GM19023 (cell line): ENCODE measurements at regions not wholly inside any gene's neighbourhood (a gene's known extent, or its start where the extent isn't known, plus 50 kb on each side); places are given as distances from the start of the nearest gene placed in this dataset.
"Not testable (repeated sequence)": the region's sequence is repeated elsewhere in the genome, so short reads cannot be mapped to it uniquely, and the experiment has no call there.

Experiments used
- ATAC-seq: cut with Tn5 transposase; IDR thresholded peaks from one replicate; pipeline ENCODE4 v1.9.1; 2021; ENCODE audit warnings: mild to moderate bottlenecking, moderate library complexity; ENCODE audit not compliant: unreplicated experiment

GRCh38 chr6:15816661-15817060 is 153.8 kb upstream of the DTNBP1 start:
- no peak for ATAC-seq

GRCh38 chr6:15813698-15814097 is 150.9 kb upstream of the DTNBP1 start:
- not testable (repeated sequence) for ATAC-seq

- no peak for ATAC-seq
Measured at GRCh38 chr6:15811107-15811506, 148.3 kb upstream of the DTNBP1 start.

- no peak for ATAC-seq
Measured at GRCh38 chr6:15810618-15811017, 147.8 kb upstream of the DTNBP1 start.

GRCh38 chr6:15809367-15809766 is 146.5 kb upstream of the DTNBP1 start:
- ATAC-seq, result no peak

GRCh38 chr6:15804164-15805154 is 141.6 kb upstream of the DTNBP1 start:
- ATAC-seq, result no peak

- ATAC-seq, result no peak
Measured at GRCh38 chr6:15802466-15802865, 139.6 kb upstream of the DTNBP1 start.

GRCh38 chr6:15801912-15802311 is 139.1 kb upstream of the DTNBP1 start:
- ATAC-seq, result no peak

- no peak for ATAC-seq
Measured at GRCh38 chr6:15800841-15801617, 138.2 kb upstream of the DTNBP1 start.

GRCh38 chr6:15798533-15799255 is 135.9 kb upstream of the DTNBP1 start:
- no peak for ATAC-seq

GRCh38 chr6:15796844-15797243 is 134.0 kb upstream of the DTNBP1 start:
- ATAC-seq, result no peak

GRCh38 chr6:15796130-15796771 is 133.4 kb upstream of the DTNBP1 start:
- no peak for ATAC-seq

GRCh38 chr6:15793826-15794225 is 131.0 kb upstream of the DTNBP1 start:
- no peak for ATAC-seq

- ATAC-seq, result no peak
Measured at GRCh38 chr6:15793288-15793687, 130.5 kb upstream of the DTNBP1 start.

GRCh38 chr6:15792842-15793241 is 130.0 kb upstream of the DTNBP1 start:
- no peak for ATAC-seq

GRCh38 chr6:15791448-15792181 is 128.8 kb upstream of the DTNBP1 start:
- ATAC-seq, result no peak

GRCh38 chr6:15790116-15790515 is 127.3 kb upstream of the DTNBP1 start:
- ATAC-seq, result no peak

GRCh38 chr6:15786846-15787245 is 124.0 kb upstream of the DTNBP1 start:
- ATAC-seq, result no peak

- ATAC-seq, result no peak
Measured at GRCh38 chr6:15783484-15783883, 120.7 kb upstream of the DTNBP1 start.

GRCh38 chr6:15781890-15782289 is 119.1 kb upstream of the DTNBP1 start:
- ATAC-seq, result no peak
